IPS-NIHi11 (cell line): ENCODE measurements at regions not wholly inside any gene's neighbourhood (a gene's known extent, or its start where the extent isn't known, plus 50 kb on each side); places are given as distances from the start of the nearest gene placed in this dataset.
A peak's percentile ranks its signal among the peaks of the same experiment; 100 is the strongest.
"Not testable (repeated sequence)": the region's sequence is repeated elsewhere in the genome, so short reads cannot be mapped to it uniquely, and the experiment has no call there.

Source experiments
- DNase-seq: peaks from one replicate; pipeline ENCODE4 v3.0.0; 2012; ENCODE audit warnings: mixed read lengths, low spot score

- no peak for DNase-seq
Measured at GRCh38 chr4:170988446-170988845, 824.8 kb upstream of the GALNTL6 start.

GRCh38 chr4:170979736-170980135 is 833.5 kb upstream of the GALNTL6 start:
- peak; percentile 4 for DNase-seq

GRCh38 chr4:170978990-170979389 is 834.2 kb upstream of the GALNTL6 start:
- DNase-seq: no peak

GRCh38 chr4:170949084-170949483 is 859.3 kb upstream of the AADAT start:
- DNase-seq: no peak

GRCh38 chr4:170940043-170940724 is 850.4 kb upstream of the AADAT start:
- no peak for DNase-seq

- DNase-seq: no peak
Measured at GRCh38 chr4:170938588-170938987, 848.8 kb upstream of the AADAT start.

- DNase-seq: no peak
Measured at GRCh38 chr4:170931321-170931720, 841.6 kb upstream of the AADAT start.

- no peak for DNase-seq
Measured at GRCh38 chr4:170888660-170889059, 798.9 kb upstream of the AADAT start.

GRCh38 chr4:170887396-170887795 is 797.6 kb upstream of the AADAT start:
- no peak for DNase-seq

GRCh38 chr4:170884969-170885570 is 795.3 kb upstream of the AADAT start:
- no peak for DNase-seq

- not testable (repeated sequence) for DNase-seq
Measured at GRCh38 chr4:170881646-170882045, 791.9 kb upstream of the AADAT start.

GRCh38 chr4:170875868-170876267 is 786.1 kb upstream of the AADAT start:
- DNase-seq: peak; percentile 26

- no peak for DNase-seq
Measured at GRCh38 chr4:170872794-170873193, 783.0 kb upstream of the AADAT start.

GRCh38 chr4:170868170-170868569 is 778.4 kb upstream of the AADAT start:
- DNase-seq: no peak

GRCh38 chr4:170854097-170854496 is 764.3 kb upstream of the AADAT start:
- DNase-seq: no peak

GRCh38 chr4:170853422-170854021 is 763.8 kb upstream of the AADAT start:
- DNase-seq: peak; percentile 65

GRCh38 chr4:170849969-170850368 is 760.2 kb upstream of the AADAT start:
- DNase-seq: no peak

GRCh38 chr4:170827562-170828274 is 738.0 kb upstream of the AADAT start:
- DNase-seq: no peak

GRCh38 chr4:170818786-170819185 is 729.0 kb upstream of the AADAT start:
- no peak for DNase-seq

- no peak for DNase-seq
Measured at GRCh38 chr4:170805352-170805751, 715.6 kb upstream of the AADAT start.

- DNase-seq: no peak
Measured at GRCh38 chr4:170804930-170805329, 715.2 kb upstream of the AADAT start.

- no peak for DNase-seq
Measured at GRCh38 chr4:170803492-170803891, 713.7 kb upstream of the AADAT start.

GRCh38 chr4:170801771-170802170 is 712.0 kb upstream of the AADAT start:
- no peak for DNase-seq
